ENCODE measurements at regions not wholly inside any gene's neighbourhood (a gene's known extent, or its start where the extent isn't known, plus 50 kb on each side); places are given as distances from the start of the nearest gene placed in this dataset.

DNA sequence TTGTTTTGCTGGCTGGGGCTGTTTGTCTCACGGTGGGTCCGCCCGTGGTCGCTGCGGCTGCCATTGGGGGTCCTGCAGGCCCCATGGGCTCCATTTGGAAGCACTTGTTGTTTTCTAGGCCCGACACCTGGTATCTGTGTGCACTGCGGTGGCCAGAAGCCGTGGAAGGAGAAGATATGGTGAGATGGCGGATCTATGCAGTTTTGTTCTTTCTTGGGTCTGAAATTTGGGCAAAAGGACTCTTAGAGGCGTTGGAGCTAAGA, 109.5 kb upstream of the SHH start:
- TF ChIP-seq POLR2A (IDR thresholded peaks at IDR 0.05) (no peak), POLR2AphosphoS5 (IDR thresholded peaks at IDR 0.05) (no peak), EP300 (IDR thresholded peaks at IDR 0.05) (no peak)
- TF ChIP-seq, protein P1, sequence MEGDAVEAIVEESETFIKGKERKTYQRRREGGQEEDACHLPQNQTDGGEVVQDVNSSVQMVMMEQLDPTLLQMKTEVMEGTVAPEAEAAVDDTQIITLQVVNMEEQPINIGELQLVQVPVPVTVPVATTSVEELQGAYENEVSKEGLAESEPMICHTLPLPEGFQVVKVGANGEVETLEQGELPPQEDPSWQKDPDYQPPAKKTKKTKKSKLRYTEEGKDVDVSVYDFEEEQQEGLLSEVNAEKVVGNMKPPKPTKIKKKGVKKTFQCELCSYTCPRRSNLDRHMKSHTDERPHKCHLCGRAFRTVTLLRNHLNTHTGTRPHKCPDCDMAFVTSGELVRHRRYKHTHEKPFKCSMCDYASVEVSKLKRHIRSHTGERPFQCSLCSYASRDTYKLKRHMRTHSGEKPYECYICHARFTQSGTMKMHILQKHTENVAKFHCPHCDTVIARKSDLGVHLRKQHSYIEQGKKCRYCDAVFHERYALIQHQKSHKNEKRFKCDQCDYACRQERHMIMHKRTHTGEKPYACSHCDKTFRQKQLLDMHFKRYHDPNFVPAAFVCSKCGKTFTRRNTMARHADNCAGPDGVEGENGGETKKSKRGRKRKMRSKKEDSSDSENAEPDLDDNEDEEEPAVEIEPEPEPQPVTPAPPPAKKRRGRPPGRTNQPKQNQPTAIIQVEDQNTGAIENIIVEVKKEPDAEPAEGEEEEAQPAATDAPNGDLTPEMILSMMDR (IDR thresholded peaks at IDR 0.05), result no peak

Measured in upper lobe of left lung (tissue), 4 donors.